Subcutaneous abdominal adipose tissue (tissue), 5 donors: ENCODE measurements at regions not wholly inside any gene's neighbourhood (a gene's known extent, or its start where the extent isn't known, plus 50 kb on each side); places are given as distances from the start of the nearest gene placed in this dataset.
A peak's percentile ranks its signal among the peaks of the same experiment; 100 is the strongest.

ENCODE experiments used
- H3K27ac ChIP-seq: one replicate; pipeline ENCODE4 v1.7.0; 2013; ENCODE audit warnings: low read depth, mild to moderate bottlenecking, inconsistent platforms, low read length, moderate library complexity
- H3K27me3 ChIP-seq, 5 donors: one replicate each; pipeline ENCODE4 v1.7.0; 2013; ENCODE audit warnings: low read length in 5 of 5, inconsistent platforms in 1 of 5; ENCODE audit not compliant: control insufficient read depth in 5 of 5, insufficient read depth in 4 of 5
- H3K36me3 ChIP-seq, 5 donors: one replicate each; pipeline ENCODE4 v1.7.0; 2013; ENCODE audit warnings: low read length in 5 of 5; ENCODE audit not compliant: control insufficient read depth in 5 of 5, insufficient read depth in 5 of 5
- H3K4me1 ChIP-seq, 5 donors: one replicate each; pipeline ENCODE4 v1.7.0; 2013; ENCODE audit warnings: low read length in 5 of 5, mild to moderate bottlenecking in 3 of 5, moderate library complexity in 1 of 5; ENCODE audit not compliant: control insufficient read depth in 5 of 5, insufficient read depth in 5 of 5
- H3K4me3 ChIP-seq, 5 donors: one replicate each; pipeline ENCODE4 v1.7.0; 2013; ENCODE audit warnings: low read length in 5 of 5, low read depth in 1 of 5
- H3K9ac ChIP-seq, 5 donors: one replicate each; pipeline ENCODE4 v1.7.0; 2013; ENCODE audit warnings: low read length in 5 of 5, mild to moderate bottlenecking in 4 of 5, moderate library complexity in 3 of 5
- H3K9me3 ChIP-seq, 5 donors: one replicate each; pipeline ENCODE4 v1.7.0; 2013; ENCODE audit warnings: low read length in 5 of 5; ENCODE audit not compliant: control insufficient read depth in 5 of 5
- donor health status: healthy.
- donor health status: healthy.
- donor health status: healthy.
- donor health status: healthy.
- donor health status: healthy.

DNA sequence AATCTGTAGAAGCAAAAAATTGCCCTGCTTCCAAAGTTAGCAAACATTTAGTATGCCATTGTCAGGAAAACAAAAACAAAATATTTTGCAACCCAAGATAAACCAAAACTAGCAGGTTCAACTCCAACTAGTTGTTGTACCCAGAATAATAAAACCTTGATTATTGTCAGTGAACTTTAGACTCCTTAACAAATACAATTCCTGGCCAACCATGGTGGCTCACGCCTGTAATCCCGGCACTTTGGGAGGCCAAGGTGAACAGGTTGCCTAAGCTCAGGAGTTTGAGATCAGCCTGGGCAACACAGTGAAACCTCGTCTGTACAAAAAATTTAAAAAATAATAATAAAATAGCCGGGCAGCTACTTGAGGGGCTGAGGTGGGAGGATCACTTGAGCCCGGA lies 53.6 kb upstream of the EPCAM start:
- Histone ChIP-seq H3K4me3 (no peak overlapping the region), H3K36me3 (no peaks in the 10 kb centered on the region), H3K9ac (no peak overlapping the region), H3K9me3 (no peaks in the 10 kb centered on the region), H3K4me1 (peaks cover 3 to 27% (median 15%) of the 10 kb centered on the region in 5 donors), H3K27ac (no peak overlapping the region), H3K27me3 (no peaks in the 10 kb centered on the region)

DNA sequence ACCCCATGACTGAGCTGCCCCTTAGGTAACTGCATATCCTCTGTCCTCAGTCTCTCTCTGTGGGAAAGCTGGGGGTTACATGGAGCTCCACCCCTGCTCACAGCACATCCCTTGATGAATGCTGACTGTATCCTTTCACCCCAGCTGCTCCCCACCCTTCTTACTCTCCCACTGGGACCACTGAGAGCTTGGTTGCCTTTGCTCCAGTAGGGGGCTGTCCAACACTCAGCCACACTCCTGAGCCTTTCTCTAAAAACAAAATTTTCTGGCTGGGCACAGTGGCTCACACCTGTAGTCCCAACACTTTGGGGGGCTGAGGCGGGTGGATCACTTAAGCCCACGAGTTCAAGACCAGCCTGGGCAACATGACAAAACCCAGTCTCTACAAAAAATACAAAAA lies 55.4 kb upstream of the EPCAM start:
- no peak overlapping the region for H3K27ac ChIP-seq
- H3K36me3 ChIP-seq: no peaks in the 10 kb centered on the region
- H3K9ac ChIP-seq: no peak overlapping the region
- no peak overlapping the region for H3K4me3 ChIP-seq
- H3K27me3 ChIP-seq: no peaks in the 10 kb centered on the region
- H3K9me3 ChIP-seq: no peaks in the 10 kb centered on the region
- peaks cover 6 to 34% (median 25%) of the 10 kb centered on the region in 5 donors for H3K4me1 ChIP-seq

DNA sequence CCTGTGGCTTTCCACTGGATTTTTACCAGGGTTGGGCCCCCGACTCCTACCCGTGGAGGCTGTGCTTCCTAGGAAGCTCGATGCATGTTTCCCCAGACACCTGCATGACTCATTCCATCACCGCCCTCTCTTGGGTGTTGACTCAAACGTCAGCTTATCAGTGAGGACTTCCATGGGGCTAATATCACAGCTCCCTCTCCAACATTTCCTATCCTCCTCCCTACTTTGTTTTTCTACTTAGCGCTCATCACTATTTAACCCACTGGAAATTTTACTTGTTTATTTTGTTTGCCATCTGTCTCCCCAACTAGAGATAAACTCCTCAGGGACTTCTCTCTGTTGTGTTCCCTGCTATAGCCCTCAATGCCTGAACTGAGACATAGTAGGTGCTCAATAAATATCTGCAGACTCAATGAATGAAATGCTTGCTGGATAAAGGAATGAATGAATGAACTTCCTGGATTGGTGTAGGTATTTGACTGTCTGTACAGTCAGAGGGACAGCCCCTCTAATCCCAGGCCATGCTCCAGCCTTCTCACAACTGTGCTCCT lies 55.9 kb upstream of the EPCAM start:
- H3K9me3 ChIP-seq: no peaks in the 10 kb centered on the region
- no peaks in the 10 kb centered on the region for H3K36me3 ChIP-seq
- peaks cover 6 to 34% (median 25%) of the 10 kb centered on the region in 5 donors for H3K4me1 ChIP-seq
- no peak overlapping the region for H3K4me3 ChIP-seq
- no peak overlapping the region for H3K9ac ChIP-seq
- peak overlapping the region; percentile 66 for H3K27ac ChIP-seq
- H3K27me3 ChIP-seq: no peaks in the 10 kb centered on the region

DNA sequence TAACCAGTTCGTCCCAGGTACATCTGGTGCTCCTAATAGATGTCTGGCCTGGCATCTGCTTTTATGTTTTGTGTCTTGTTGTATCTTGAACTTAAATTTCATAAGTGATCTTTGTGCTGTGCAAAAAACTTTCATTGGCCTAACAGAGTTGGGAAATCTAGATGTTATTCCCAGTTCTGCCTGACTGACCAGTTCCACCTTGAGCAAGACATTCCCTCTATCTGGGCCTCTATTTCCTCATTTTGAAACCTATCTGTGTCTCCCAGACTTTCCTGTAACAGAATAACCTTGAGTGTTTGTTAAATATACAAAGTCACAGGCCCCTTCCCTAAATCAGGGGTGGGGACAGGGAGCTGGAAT lies 56.6 kb upstream of the EPCAM start:
- H3K36me3 ChIP-seq: no peaks in the 10 kb centered on the region
- H3K9ac ChIP-seq: no peak overlapping the region
- H3K27me3 ChIP-seq: no peaks in the 10 kb centered on the region
- no peak overlapping the region for H3K4me3 ChIP-seq
- peaks cover 6 to 34% (median 25%) of the 10 kb centered on the region in 5 donors for H3K4me1 ChIP-seq
- H3K27ac ChIP-seq: peak overlapping the region; percentile 66
- no peaks in the 10 kb centered on the region for H3K9me3 ChIP-seq

DNA sequence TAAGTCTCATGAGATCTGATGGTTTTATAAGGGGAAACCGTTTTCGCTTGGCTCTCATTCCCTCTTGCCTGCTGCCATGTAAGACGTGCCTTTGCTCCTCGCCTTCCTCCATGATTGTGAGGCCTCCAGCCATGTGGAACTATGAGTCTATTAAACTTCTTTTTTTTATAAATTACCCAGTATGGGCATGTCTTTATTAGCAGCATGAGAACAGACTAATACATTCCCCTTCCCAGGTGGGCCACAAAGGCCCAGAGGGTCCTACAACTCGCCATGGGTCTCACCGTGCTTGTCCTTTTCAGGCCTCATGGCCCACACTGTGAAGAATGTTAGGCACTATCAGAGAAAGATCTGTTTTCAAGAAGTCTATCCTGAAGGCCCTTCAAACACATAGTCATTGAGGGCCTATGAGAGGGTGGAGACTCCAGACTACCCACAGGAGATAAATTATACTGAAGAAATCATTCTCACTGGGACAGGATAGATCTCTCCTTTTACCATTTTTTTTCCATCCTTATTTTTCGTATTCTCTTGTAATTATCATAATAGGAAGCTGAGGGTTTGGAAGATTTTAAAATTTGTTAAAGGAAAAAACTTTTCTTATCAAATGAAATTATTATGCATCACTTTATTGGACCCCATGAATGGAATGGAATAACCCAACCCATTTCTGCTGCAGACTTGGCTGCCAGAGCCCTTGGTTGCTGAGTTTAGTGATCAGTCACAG lies 57.2 kb upstream of the EPCAM start:
- H3K27me3 ChIP-seq: no peaks in the 10 kb centered on the region
- no peaks in the 10 kb centered on the region for H3K9me3 ChIP-seq
- H3K36me3 ChIP-seq: no peaks in the 10 kb centered on the region
- no peak overlapping the region for H3K4me3 ChIP-seq
- peaks cover 6 to 34% (median 25%) of the 10 kb centered on the region in 5 donors for H3K4me1 ChIP-seq
- H3K27ac ChIP-seq: peak overlapping the region; percentile 92
- no peak overlapping the region for H3K9ac ChIP-seq

DNA sequence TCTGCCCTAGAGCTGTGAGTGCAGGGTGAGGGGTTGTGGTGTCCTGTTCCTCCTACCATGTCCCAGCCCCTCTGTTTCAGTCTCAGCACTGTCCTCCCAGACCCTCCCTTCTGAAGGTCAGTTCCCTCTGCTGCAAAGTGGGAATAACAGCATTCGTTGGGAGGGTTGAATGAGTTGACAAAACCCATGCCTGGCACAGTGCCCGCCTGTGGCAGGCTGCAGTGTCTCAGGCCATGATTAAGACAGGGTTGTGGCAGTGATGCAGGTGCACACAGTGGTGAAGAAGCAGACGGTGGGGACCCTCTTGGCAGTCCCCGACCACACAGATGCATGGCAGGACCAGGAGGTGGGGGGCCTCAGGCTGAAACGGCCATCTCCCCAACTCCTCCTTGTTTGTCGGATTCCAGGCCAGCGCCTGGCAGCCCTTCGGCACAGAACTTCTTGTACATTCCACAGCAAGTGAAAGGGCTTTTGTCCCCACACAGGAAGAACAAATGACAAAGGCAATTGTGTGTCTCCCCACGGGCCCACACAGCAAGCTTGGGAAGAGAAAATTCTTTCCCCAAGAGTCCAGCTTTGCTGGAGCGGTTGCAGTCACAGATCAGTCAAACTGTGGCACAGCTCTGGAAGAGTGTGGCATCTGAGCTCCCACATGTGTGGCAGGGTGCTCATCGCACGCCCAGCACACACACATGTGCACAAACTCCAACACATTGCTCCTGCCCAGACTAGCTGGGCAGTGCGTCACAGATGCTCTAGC lies 58.1 kb upstream of the EPCAM start:
- no peaks in the 10 kb centered on the region for H3K27me3 ChIP-seq
- no peaks in the 10 kb centered on the region for H3K9me3 ChIP-seq
- peak overlapping the region in 2 of 5 donors; percentile 35 to 75 for H3K9ac ChIP-seq
- H3K36me3 ChIP-seq: no peaks in the 10 kb centered on the region
- no peak overlapping the region for H3K4me3 ChIP-seq
- peaks cover 6 to 44% (median 28%) of the 10 kb centered on the region in 5 donors for H3K4me1 ChIP-seq
- peak overlapping the region; percentile 92 for H3K27ac ChIP-seq

DNA sequence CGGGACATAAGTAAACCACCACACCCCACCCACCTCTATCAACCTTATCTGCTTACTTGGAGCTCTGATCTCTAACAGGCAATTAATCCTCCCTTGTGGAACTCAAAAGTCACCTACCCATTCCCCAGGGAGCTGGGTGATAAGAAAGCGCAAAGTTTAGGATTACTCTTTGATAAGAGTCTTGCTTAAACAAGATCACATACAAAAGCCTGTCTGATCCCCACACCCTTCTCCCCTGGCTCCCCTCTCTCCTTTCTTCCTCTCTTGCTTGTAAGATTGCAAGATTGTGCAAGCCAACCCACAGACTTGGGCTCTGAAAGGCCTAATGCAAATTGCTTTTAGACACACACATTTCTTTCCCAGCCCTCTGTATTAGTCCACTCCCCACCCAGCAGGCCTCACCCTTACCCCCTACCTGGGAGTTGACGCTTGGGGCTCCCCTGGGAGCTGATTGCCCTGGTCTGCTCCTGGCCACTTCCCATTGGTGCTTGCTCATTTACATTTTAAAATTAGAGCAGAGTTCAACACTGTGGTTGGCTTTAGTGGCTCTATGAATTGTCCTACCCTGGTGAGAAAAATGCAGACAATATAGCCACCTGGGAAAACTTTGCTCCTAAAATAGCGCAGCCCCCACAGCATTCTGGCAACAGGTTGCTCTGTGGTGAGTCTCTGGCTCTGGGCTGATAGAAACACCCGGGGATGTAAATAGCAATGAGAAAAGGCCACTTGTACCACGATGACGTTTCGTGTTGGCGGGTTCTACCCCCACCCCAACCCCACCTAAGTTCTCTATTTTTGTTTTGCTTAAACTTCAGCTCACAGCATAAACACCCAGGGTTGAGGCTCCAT lies 58.9 kb upstream of the EPCAM start:
- Histone ChIP-seq H3K4me3 (no peak overlapping the region), H3K27me3 (no peaks in the 10 kb centered on the region), H3K27ac (peak overlapping the region; percentile 92), H3K9me3 (no peaks in the 10 kb centered on the region), H3K4me1 (peaks cover 6 to 51% (median 32%) of the 10 kb centered on the region in 5 donors), H3K9ac (peak overlapping the region in 3 of 5 donors; percentile 35 to 75 (median 35)), H3K36me3 (no peaks in the 10 kb centered on the region)

DNA sequence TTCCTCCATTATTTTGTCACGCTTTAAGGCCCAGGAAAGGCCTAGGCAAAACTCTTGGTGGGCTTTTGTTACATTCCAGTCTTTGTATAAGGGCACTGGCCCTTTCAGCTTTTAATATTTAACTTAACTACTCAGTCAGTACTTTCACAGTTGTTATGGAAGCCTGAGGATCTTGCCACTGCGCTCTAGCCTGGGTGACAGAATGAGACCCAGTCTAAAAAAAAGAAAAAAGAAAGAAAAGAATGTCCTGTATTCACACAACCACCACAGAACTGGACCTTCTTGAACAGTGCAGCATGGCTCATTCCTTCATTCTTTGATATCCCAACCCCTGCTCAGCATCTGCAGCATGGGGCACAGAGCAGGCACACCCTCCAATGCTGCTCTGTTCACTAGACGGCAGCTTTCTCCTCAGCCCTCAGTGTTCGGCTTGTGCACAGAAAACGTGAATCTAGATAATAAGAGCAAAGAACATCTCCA lies 59.6 kb upstream of the EPCAM start:
- Histone ChIP-seq H3K27ac (peak overlapping the region; percentile 92), H3K9me3 (no peaks in the 10 kb centered on the region), H3K9ac (peak overlapping the region in 1 of 5 donors; percentile 35), H3K4me1 (peaks cover 6 to 57% (median 32%) of the 10 kb centered on the region in 5 donors), H3K27me3 (no peaks in the 10 kb centered on the region), H3K36me3 (no peaks in the 10 kb centered on the region), H3K4me3 (no peak overlapping the region)

DNA sequence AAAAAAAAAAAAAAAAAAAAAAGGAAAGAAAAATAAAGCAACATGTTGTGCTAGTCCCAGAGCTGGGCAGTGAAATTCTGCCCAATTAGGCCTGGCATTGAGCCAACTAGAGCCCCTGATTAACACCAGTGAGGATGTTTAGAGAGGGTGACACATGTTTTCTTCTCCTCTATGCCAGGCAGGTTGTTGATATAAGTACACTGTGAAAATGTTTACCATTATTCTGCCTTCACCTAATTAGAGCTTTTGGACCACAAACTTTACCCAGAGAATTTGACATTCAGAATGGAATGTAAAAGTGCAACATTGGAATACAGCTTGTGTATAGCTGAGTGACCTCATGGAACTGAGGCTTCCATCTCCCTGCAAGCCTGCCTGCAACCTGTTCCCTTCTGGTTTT lies 62.0 kb upstream of the EPCAM start:
- peak overlapping the region; percentile 61 for H3K27ac ChIP-seq
- no peaks in the 10 kb centered on the region for H3K36me3 ChIP-seq

More for the DNA sequence above, 62.0 kb upstream of the EPCAM start:
- Histone ChIP-seq H3K4me3 (no peak overlapping the region), H3K27me3 (no peaks in the 10 kb centered on the region), H3K9ac (no peak overlapping the region), H3K9me3 (no peaks in the 10 kb centered on the region), H3K4me1 (peaks cover 6 to 70% (median 52%) of the 10 kb centered on the region in 5 donors)
